H1 (cell line): ENCODE measurements at regions not wholly inside any gene's neighbourhood (a gene's known extent, or its start where the extent isn't known, plus 50 kb on each side); places are given as distances from the start of the nearest gene placed in this dataset.

Experiments
- CBX8 ChIP-seq: fragments of 300-800, 300-1000 bp; sonication (generic); IDR thresholded peaks from 2 replicates; pipeline ENCODE4 v1.7.1; 2016; ENCODE audit warnings: low read depth, low read length, borderline replicate concordance
- CEBPB ChIP-seq: IDR thresholded peaks from 2 replicates; pipeline ENCODE4 v1.6.1; 2012; ENCODE audit warnings: low read depth, low read length
- EP300 ChIP-seq, 2 experiments: IDR thresholded peaks; 1 replicate in 1 of 2; 2 replicates in 1 of 2; pipeline ENCODE4 v1.6.1; 2011 to 2012; ENCODE audit warnings: low read depth in 2 of 2, low read length in 2 of 2, mild to moderate bottlenecking in 2 of 2, borderline replicate concordance in 1 of 2, inconsistent platforms in 1 of 2, moderate library complexity in 1 of 2
- GABPA ChIP-seq: IDR thresholded peaks from 2 replicates; pipeline ENCODE4 v1.6.1; 2011; ENCODE audit warnings: mild to moderate bottlenecking, low read length, moderate library complexity, borderline replicate concordance; ENCODE audit not compliant: insufficient read depth
- MAFK ChIP-seq: IDR thresholded peaks from 2 replicates; pipeline ENCODE4 v1.6.1; 2012; ENCODE audit warnings: low read depth, mild to moderate bottlenecking, improper control_type of control experiment, low read length
- POLR2A ChIP-seq, 2 experiments: IDR thresholded peaks; 1 replicate in 1 of 2; 2 replicates in 1 of 2; pipeline ENCODE4 v1.6.1; 2011; ENCODE audit warnings: low read depth in 2 of 2, low read length in 2 of 2, mild to moderate bottlenecking in 2 of 2; ENCODE audit errors: control extremely low read depth in 1 of 2
- TF ChIP-seq, protein P1 (sequence below), 3 experiments: IDR thresholded peaks; 1 replicate in 2 of 3; 2 replicates in 1 of 3; pipeline versions ENCODE4 v1.5.1 to v1.6.1; 2011; ENCODE audit warnings: low read length in 3 of 3, mild to moderate bottlenecking in 3 of 3, inconsistent platforms in 2 of 3, low read depth in 1 of 3, moderate library complexity in 1 of 3; ENCODE audit not compliant: insufficient read depth in 1 of 3; ENCODE audit errors: control extremely low read depth in 1 of 3
- TF ChIP-seq, protein P2 (sequence below): IDR thresholded peaks from 2 replicates; pipeline ENCODE4 v1.6.1; 2012; ENCODE audit warnings: inconsistent platforms

DNA sequence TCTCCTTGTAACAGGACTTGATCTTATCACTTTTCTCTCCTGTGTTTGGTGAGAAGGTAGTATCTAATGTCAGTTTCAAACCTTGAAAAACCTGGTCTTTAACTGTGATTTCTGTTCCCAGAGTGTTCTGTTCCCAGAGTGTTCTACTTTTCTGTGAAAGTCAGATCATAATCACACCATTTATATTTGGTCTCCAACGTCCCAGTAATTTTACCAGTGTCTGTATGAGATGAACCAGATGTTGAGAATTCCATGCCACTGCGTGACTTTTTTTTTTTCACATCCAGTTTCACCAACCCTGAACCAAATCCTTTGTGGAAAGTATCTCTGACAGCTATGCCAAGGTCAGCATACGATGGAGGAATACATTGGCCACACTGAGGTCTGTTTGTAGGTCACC, 365.2 kb downstream of the USP25 start:
- TF ChIP-seq EP300 (IDR thresholded peaks at IDR 0.05; ENCODE audit: borderline replicate concordance in 1 of 2, low read depth in 2 of 2, low read length in 2 of 2) (no peak), GABPA (no peak), CEBPB (no peak), POLR2A (IDR thresholded peaks at IDR 0.05; ENCODE audit: control extremely low read depth in 1 of 2, low read depth in 2 of 2, low read length in 2 of 2) (no peak), CBX8 (no peak), MAFK (no peak)
- TF ChIP-seq, protein P1, sequence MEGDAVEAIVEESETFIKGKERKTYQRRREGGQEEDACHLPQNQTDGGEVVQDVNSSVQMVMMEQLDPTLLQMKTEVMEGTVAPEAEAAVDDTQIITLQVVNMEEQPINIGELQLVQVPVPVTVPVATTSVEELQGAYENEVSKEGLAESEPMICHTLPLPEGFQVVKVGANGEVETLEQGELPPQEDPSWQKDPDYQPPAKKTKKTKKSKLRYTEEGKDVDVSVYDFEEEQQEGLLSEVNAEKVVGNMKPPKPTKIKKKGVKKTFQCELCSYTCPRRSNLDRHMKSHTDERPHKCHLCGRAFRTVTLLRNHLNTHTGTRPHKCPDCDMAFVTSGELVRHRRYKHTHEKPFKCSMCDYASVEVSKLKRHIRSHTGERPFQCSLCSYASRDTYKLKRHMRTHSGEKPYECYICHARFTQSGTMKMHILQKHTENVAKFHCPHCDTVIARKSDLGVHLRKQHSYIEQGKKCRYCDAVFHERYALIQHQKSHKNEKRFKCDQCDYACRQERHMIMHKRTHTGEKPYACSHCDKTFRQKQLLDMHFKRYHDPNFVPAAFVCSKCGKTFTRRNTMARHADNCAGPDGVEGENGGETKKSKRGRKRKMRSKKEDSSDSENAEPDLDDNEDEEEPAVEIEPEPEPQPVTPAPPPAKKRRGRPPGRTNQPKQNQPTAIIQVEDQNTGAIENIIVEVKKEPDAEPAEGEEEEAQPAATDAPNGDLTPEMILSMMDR (IDR thresholded peaks at IDR 0.05; ENCODE audit: control extremely low read depth in 1 of 3, insufficient read depth in 1 of 3, low read depth in 1 of 3, low read length in 3 of 3), result no peak
- TF ChIP-seq, protein P2, sequence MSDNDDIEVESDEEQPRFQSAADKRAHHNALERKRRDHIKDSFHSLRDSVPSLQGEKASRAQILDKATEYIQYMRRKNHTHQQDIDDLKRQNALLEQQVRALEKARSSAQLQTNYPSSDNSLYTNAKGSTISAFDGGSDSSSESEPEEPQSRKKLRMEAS, result no peak
